GM12891 (cell line): ENCODE measurements at regions not wholly inside any gene's neighbourhood (a gene's known extent, or its start where the extent isn't known, plus 50 kb on each side); places are given as distances from the start of the nearest gene placed in this dataset.

Source experiments
- DNase-seq: peaks from one replicate; pipeline ENCODE4 v3.0.0; 2011; ENCODE audit warnings: low spot score; ENCODE audit not compliant: insufficient read length
- FAIRE-seq: peaks from 2 replicates; lab custom pipeline; 2011; peaks lifted over from hg19 to GRCh38; lab: Jason Lieb, UNC
- PAX5 ChIP-seq: IDR thresholded peaks from 2 replicates; pipeline ENCODE4 v1.6.1; 2011; ENCODE audit warnings: low read length, moderate library complexity, mild to moderate bottlenecking; ENCODE audit not compliant: insufficient read depth, severe bottlenecking
- POLR2A ChIP-seq: IDR thresholded peaks from 2 replicates; pipeline ENCODE4 v1.6.1; 2011; ENCODE audit warnings: low read depth, low read length, control low read depth
- POLR2AphosphoS5 ChIP-seq: IDR thresholded peaks from 2 replicates; pipeline ENCODE4 v1.6.1; 2011; ENCODE audit warnings: low read depth, low read length, control low read depth
- POU2F2 ChIP-seq: IDR thresholded peaks from 2 replicates; pipeline ENCODE4 v1.6.1; 2011; ENCODE audit warnings: low read depth, mild to moderate bottlenecking, control low read depth, low read length, moderate library complexity
- SPI1 ChIP-seq: IDR thresholded peaks from 2 replicates; pipeline ENCODE4 v1.6.1; 2011; ENCODE audit warnings: low read depth, low read length, control low read depth
- TAF1 ChIP-seq: IDR thresholded peaks from 2 replicates; pipeline ENCODE4 v1.6.1; 2011; ENCODE audit warnings: low read depth, low read length, control low read depth

DNA sequence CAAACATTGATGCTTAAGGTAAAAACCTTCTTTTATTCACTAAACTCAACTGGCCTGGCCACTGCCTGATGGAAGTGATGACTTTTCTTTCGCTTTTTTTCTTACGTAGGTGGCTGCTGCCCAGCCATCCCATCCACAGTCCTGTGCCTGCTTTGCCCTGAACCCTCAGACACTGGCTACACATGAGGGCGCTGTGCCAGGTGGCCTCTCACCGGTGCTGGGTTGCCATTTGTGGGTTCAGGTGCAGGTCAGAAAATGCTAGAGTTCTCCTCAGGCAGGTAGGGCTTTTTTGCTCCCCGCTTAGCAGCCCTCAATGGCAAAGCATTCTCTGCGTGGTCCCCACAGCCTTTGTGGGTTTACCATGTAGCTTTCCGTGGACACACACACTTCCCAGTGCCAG lies 88.3 kb upstream of the PRR23E start:
- no peak for DNase-seq
- no peak for FAIRE-seq
- no peak for TF ChIP-seq SPI1
- no peak for TF ChIP-seq PAX5
- no peak for TF ChIP-seq POLR2AphosphoS5
- TF ChIP-seq TAF1, result no peak
- TF ChIP-seq POU2F2, result no peak
- no peak for TF ChIP-seq POLR2A

DNA sequence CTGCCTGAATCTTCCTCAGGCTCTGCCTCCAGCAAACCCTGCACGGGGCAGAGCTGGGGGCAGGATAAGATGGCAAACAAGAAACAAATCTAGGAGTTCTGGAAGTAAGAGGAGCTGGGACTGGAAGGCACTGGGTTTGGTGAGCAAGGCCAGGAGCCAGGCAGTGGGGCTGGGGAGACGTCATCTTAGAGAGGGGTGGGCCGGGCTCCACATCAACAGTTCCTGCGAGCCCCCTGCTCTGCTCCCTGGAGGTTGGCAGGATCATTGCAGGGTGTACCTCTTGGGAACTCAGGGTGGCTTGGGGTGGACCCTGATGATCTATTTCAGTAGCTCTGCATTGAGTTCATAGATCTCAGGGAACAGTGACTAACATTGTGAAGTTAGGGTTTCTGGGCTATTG lies 87.3 kb upstream of the PRR23E start:
- FAIRE-seq, result no peak
- DNase-seq, result no peak
- TF ChIP-seq POLR2AphosphoS5 (no peak), TAF1 (no peak), SPI1 (no peak)

DNA sequence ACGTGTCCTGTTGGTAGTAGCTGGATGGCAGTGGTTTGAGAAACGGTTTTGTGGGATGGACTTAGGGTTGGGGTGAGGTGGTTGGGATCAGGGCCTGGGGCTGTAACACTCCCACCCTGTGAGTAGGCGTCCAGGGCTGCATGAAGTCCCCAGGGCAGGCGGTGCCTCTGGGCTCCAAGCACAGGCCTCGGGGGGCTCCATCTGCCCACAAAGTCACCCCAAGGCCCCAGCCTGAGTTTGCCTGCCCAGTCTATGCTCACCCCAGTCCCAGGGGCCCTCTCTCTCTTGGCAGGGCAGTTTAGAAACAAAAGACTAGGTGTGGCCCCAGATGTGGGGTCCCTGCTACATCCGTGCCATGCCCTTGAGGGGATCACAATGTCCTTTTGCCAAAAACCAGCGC lies 86.9 kb upstream of the PRR23E start:
- no peak for DNase-seq
- no peak for FAIRE-seq

DNA sequence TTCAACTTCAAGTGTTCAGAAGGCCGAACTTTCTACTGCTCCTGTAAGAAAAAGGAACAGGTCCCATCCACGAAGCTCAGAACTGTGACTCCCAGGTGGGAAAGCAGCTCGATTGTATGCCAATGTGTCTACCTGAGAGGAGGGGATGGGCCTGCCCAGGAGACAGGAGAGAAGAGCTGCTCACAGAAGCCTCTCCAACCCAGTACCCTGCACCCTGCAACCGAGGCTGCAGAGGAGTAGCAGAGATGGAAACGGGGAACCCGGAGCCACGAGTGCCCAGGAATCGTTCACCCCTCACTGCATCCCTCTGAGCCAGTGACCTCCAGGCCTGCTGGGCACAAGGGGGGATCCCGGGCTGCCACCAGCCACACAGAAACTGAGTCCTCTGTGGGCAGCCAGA lies 86.5 kb upstream of the PRR23E start:
- no peak for TF ChIP-seq SPI1
- no peak for TF ChIP-seq POLR2A
- no peak for TF ChIP-seq TAF1
- no peak for TF ChIP-seq PAX5
- no peak for TF ChIP-seq POLR2AphosphoS5
- TF ChIP-seq POU2F2, result no peak
- DNase-seq (no peak), FAIRE-seq (no peak)

More for the DNA sequence above, 86.9 kb upstream of the PRR23E start:
- TF ChIP-seq POU2F2 (no peak), POLR2A (no peak), PAX5 (no peak), TAF1 (no peak), SPI1 (no peak), POLR2AphosphoS5 (no peak)

DNA sequence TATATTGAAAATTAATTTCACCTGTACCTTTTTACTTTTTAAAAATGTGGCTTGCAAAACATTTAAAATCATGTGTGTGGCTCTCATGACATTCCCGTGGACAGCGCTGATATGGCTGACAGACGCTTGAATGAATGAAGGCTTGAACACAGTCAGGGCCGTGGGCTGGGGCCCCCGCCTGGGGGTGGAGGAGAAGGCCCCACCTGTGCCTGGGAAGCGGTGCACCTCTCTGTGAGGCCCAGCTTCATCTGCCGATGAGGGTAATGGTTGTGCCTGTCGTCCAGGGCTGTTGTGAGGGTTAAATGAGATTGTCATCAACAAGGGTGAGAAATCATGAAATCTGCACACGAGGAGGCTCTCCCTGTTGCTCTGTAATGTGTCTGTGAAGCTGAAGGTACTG lies 85.9 kb upstream of the PRR23E start:
- FAIRE-seq, result no peak
- TF ChIP-seq SPI1 (no peak), TAF1 (no peak), POLR2AphosphoS5 (no peak), POU2F2 (no peak), POLR2A (no peak), PAX5 (no peak)
- DNase-seq, result no peak

DNA sequence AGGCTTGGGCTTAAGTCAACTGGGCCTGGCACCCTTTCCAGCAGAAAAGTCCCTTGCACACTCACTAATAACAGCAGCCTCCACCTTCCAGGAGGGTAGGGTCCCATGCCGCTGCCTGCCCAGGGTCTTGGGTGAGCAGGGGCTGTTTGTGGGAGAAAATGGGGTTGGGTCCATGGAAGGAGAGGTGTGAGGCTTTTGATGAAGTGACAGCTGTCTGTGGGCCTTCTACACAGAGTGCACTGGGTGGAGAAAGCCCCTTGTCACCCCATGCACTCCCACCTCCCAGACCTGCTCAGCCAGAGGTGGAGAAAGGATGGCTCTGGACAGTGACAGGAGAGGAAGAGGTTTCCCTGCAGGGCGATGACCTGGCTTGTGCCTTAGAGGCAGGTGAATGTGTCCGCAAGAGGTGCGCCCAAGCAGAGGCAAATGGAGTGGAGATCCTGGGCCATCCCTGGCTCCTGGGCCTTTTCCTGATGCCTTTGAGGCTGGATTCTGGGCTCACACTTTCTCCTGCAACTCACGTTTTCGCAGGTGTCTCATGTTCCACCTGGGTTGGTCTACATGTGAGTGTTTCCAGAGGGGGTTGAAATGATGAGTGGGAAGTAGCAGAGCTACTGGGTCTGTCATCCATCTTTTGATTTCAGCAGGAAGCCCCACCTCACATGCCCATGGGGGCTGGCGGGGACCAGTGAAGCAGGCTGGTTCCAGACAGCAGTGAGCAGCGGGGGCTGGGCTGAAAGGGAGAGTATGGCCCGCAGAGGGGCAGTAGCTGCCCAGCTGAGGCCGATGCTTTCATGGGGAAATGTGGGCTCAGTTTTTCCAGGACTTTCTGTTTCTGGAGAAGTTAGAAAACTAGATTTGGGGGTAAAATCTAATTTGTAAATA lies 85.2 kb upstream of the PRR23E start:
- TF ChIP-seq SPI1 (no peak), POLR2AphosphoS5 (no peak), TAF1 (no peak), PAX5 (no peak)
- FAIRE-seq, result no peak
- DNase-seq, result no peak

DNA sequence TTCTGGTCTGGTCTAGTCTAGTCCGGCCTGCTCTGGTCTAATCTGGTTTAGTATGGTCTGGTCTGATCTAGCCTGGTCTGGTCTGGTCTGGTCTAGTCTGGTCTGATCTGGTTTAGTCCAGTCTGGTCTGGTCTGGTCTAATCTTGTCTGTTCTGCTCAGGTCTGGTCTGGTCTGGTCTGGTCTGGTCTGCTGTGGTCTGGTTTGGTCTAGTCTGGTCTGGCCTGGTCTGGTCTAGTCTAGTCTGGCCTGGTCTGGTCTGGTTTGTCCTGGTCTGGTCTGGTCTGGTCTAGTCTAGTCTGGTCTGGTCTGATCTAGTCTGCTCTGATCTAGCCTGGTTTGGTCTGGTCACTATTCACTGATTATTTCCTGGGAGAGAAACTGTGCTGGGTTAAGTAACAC lies 84.1 kb upstream of the PRR23E start:
- DNase-seq, result no peak
- FAIRE-seq, result no peak
- TF ChIP-seq SPI1 (no peak), PAX5 (no peak), POU2F2 (no peak), TAF1 (no peak), POLR2A (no peak), POLR2AphosphoS5 (no peak)

DNA sequence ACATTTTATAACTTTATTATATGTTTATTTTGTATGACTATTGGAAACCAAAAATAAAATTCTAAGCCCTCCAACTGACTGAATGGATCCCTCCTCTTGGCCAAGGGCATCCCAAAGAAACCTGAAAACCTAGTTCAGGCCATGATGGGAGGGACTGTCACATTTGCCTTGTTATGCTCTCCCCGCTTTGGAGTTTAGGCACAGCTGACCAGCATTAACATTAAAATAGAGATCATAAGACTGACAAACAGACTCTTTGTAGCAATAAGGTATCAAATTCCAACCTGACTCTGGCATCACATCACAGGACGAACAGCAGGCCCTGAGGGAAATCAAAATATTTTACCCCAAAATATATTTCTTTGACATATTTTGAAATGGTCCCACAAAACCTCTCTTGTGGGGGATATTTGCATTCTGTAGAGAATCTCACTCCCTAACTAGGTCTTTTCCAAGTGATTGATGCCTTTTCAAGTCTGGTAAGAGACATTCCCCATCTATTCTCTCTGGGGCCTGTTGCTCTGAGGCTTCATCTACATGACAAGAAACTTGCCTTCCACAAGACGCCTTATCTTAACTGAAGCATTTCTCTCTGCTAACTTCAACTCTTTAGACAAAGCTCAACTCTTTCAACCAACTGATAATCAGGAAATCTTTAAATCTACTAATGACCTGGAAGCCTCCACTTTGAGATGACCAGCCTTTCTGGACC lies 81.8 kb upstream of the PRR23E start:
- TF ChIP-seq PAX5 (no peak), TAF1 (no peak), SPI1 (no peak), POLR2A (no peak), POLR2AphosphoS5 (no peak), POU2F2 (no peak)
- no peak for DNase-seq
- FAIRE-seq, result no peak

DNA sequence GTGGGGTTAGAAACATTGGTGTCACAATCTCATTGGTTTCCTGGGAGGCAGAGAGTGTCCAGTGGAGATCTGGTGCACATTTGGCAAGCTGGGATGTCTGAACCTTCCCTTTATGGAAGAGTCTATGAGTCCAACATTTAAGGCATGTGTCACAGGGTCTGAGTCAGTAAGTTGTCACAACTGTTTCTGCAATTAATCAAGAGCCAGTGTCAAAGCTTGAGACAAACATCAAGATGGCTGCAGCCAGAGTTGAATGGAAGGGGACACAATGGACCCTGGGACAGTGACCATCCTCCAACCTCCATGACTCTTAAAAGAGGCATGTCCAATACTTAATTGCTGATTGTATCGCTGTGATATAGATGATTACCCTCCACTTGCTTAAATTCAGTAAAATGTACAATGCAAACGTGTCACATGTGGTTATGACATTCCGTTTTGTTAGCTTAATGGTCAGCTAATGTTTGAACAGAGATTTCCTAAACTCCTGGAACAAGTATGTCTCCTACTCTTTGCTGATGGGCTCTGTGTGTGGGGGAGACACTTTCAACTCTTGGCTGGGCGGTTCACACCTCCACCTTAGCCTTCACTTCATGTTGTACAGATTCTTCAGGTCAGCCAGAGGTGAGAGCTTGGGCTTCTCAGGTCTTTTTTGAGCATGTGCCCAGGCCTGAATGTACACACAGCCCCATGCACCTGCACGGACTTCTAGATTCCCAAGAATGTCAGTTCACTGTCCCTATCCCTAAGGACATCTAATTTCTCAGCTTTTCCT lies 79.9 kb upstream of the PRR23E start:
- no peak for FAIRE-seq
- TF ChIP-seq POLR2A (no peak), POU2F2 (no peak), PAX5 (no peak), TAF1 (no peak), POLR2AphosphoS5 (no peak), SPI1 (no peak)
- DNase-seq, result no peak

DNA sequence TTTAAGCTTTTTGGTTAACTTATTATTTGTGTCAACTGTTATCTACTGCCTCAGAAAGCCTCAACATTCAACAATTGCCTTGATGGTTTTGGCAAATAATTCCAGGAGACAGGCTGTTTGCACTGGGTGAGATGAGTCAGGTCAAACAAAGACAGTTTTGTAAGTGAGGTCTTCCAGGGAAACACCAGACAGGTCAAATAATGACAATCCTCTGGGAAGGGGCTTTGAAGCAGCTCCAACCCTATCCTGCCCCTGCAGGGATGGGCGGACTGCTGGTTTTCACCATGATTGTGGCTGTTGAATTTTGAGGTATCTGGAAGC lies 79.4 kb upstream of the PRR23E start:
- TF ChIP-seq SPI1 (no peak), PAX5 (no peak), POU2F2 (no peak), POLR2AphosphoS5 (no peak), POLR2A (no peak), TAF1 (no peak)
- DNase-seq (no peak), FAIRE-seq (no peak)
